Astrocyte of the spinal cord (primary cell): ENCODE measurements at regions not wholly inside any gene's neighbourhood (a gene's known extent, or its start where the extent isn't known, plus 50 kb on each side); places are given as distances from the start of the nearest gene placed in this dataset.

ENCODE experiments used
- DNase-seq: peaks from one replicate; pipeline ENCODE4 v3.0.0; 2011; ENCODE audit warnings: low read depth, low spot score
- H3K4me3 ChIP-seq: 2 replicates; pipeline ENCODE4 v1.5.1; 2011; ENCODE audit warnings: low read depth, mild to moderate bottlenecking, low read length, moderate library complexity
- CTCF ChIP-seq: IDR thresholded peaks from 2 replicates; pipeline ENCODE4 v1.5.1; 2012; ENCODE audit warnings: low read depth, mild to moderate bottlenecking, low read length, inconsistent platforms
- in situ Hi-C: cut with HindIII; loops from 2 replicates; pipeline ENCODE4 v1.10.0; 2017; ENCODE audit warnings: low sequenced_read_pairs

GRCh38 chr12:27151479-27151878 is 69.1 kb upstream of the C12orf71 start:
- H3K4me3 ChIP-seq: no peak overlapping the region
- in situ Hi-C loops: no loop called here
- TF ChIP-seq CTCF: no peak
- no peak for DNase-seq

- DNase-seq: no peak
- H3K4me3 ChIP-seq: no peak overlapping the region
- in situ Hi-C loops: no loop called here
- no peak for TF ChIP-seq CTCF
Measured at GRCh38 chr12:27158297-27158696, 75.9 kb upstream of the C12orf71 start.

- in situ Hi-C loops: no loop called here
- TF ChIP-seq CTCF: no peak
- H3K4me3 ChIP-seq: no peak overlapping the region
- no peak for DNase-seq
Measured at GRCh38 chr12:27161458-27162228, 79.3 kb upstream of the C12orf71 start.

GRCh38 chr12:27162229-27162537 is 79.8 kb upstream of the C12orf71 start:
- no peak for DNase-seq
- no peak for TF ChIP-seq CTCF
- in situ Hi-C loops: no loop called here
- H3K4me3 ChIP-seq: no peak overlapping the region

GRCh38 chr12:27163048-27163715 is 80.8 kb upstream of the C12orf71 start:
- DNase-seq: peak; percentile 77
- TF ChIP-seq CTCF: no peak
- no peak overlapping the region for H3K4me3 ChIP-seq
- in situ Hi-C loops: no loop called here

GRCh38 chr12:27163894-27164293 is 80.2 kb upstream of the STK38L start:
- no peak for TF ChIP-seq CTCF
- no peak for DNase-seq
- in situ Hi-C loops: no loop called here
- H3K4me3 ChIP-seq: no peak overlapping the region
